ENCODE measurements at regions not wholly inside any gene's neighbourhood (a gene's known extent, or its start where the extent isn't known, plus 50 kb on each side); places are given as distances from the start of the nearest gene placed in this dataset.

GRCh38 chr14:22163051-22163450, 426.0 kb downstream of the DAD1 start:
- Histone ChIP-seq H3K27me3 (replicated peaks in 1 of 2; ENCODE audit: control insufficient read depth in 2 of 2, insufficient read depth in 2 of 2, low read length in 1 of 2) (peaks cover 2% of the 10 kb centered on the region in 2 experiments; a peak in 2 of 4 replicates), H3K4me1 (ENCODE audit: control insufficient read depth, insufficient read depth, low read length) (no peaks in the 10 kb centered on the region), H4K20me1 (ENCODE audit: control insufficient read depth, insufficient read depth) (no peaks in the 10 kb centered on the region), H3K4me3 (no peak overlapping the region), H3K4me2 (ENCODE audit: control insufficient read depth, insufficient read depth) (no peak overlapping the region), H2AFZ (ENCODE audit: control insufficient read depth, low read depth, low read length) (no peak overlapping the region), H3K36me3 (ENCODE audit: control insufficient read depth in 2 of 2, insufficient read depth in 2 of 2, low read length in 1 of 2) (no peaks in the 10 kb centered on the region), H3K9me3 (replicated peaks; ENCODE audit: control insufficient read depth, insufficient read depth, low read length) (no peaks in the 10 kb centered on the region), H3K79me2 (ENCODE audit: control insufficient read depth, insufficient read depth, low read length) (no peaks in the 10 kb centered on the region), H3K9ac (ENCODE audit: control insufficient read depth, insufficient read depth, low read length) (no peak overlapping the region), H3K27ac (ENCODE audit: control insufficient read depth, insufficient read depth) (no peak overlapping the region)
- RAD21 ChIA-PET (ENCODE audit: unreplicated experiment) = interaction anchor here (0.7 to 1.5 kb wide), 14 partner anchors 12 to 407 kb away, joined by 3 to 10 read pairs (median 4); no protein-coding TSS in a partner anchor
- SMC1A ChIA-PET (ENCODE audit: uncharacterized antibody, unreplicated experiment) = interaction anchor here (0.6 to 3.4 kb wide), 15 partner anchors 19 to 788 kb away, joined by 3 to 24 read pairs (median 4); no protein-coding TSS in a partner anchor
- FAIRE-seq = peak; percentile 23
- in situ Hi-C loops (cut with MboI) = no loop called here
- TF ChIP-seq CHD4 (IDR thresholded peaks at IDR 0.05) (no peak), SMC3 (IDR thresholded peaks at IDR 0.05; ENCODE audit: borderline replicate concordance, low read length) (peak; percentile 12; the same call in 1 of the 2 replicates), RAD21 (IDR thresholded peaks at IDR 0.05; ENCODE audit: insufficient read depth, low read depth, low read length) (peak; percentile 40), HDGF (IDR thresholded peaks at IDR 0.05) (no peak), CTCF (IDR thresholded peaks at IDR 0.05 in 2 of 3, conservative IDR thresholded peaks at IDR 0.05 in 1 of 3; ENCODE audit: control insufficient read depth in 2 of 3, extremely low read depth in 1 of 3, insufficient read depth in 1 of 3, low read depth in 3 of 3, low read length in 3 of 3) (peak in 2 of 3 experiments; percentile 3 to 28; a peak in 3 of 6 replicates), MYC (IDR thresholded peaks at IDR 0.05; ENCODE audit: insufficient read depth, insufficient read length, insufficient replicate concordance, low read length, severe bottlenecking) (no peak), MEF2B (IDR thresholded peaks at IDR 0.05; ENCODE audit: partially characterized antibody, poor library complexity, severe bottlenecking) (no peak), FOXK2 (IDR thresholded peaks at IDR 0.05) (no peak)
- no TSS peak for BruUV-seq (replicated peaks)
- intact Hi-C loops (cut with micrococcal nuclease; ENCODE audit: unreplicated experiment) = loop anchor here (10.0 kb wide), 2 partner anchors 122 to 152 kb away; no protein-coding TSS in a partner anchor
- DNase-seq (ENCODE audit: low read depth, low spot score) = no peak
- ATAC-seq = peak; percentile 64
- CTCF ChIA-PET = interaction anchor here (0.7 to 2.3 kb wide), 31 partner anchors 8 to 691 kb away, joined by 3 to 25 read pairs (median 4); no protein-coding TSS in a partner anchor
- POLR2A ChIA-PET = interaction anchor here (0.6 kb wide), 1 partner anchor 556 kb away, joined by 4 read pairs; no protein-coding TSS in a partner anchor
